NCI-H2171 treated with DMSO at 0.1 percent for 48 hours (cell line): ENCODE measurements at regions not wholly inside any gene's neighbourhood (a gene's known extent, or its start where the extent isn't known, plus 50 kb on each side); places are given as distances from the start of the nearest gene placed in this dataset.
"Not testable (repeated sequence)": the region's sequence is repeated elsewhere in the genome, so short reads cannot be mapped to it uniquely, and the experiment has no call there.

Source experiments
- DNase-seq: peaks from one replicate; lab custom pipeline; 2025; lab: John Stamatoyannopoulos, UW

- no peak for DNase-seq
These were observed 52.3 kb upstream of the FAT4 start for GRCh38 chr4:125262502-125262901.

GRCh38 chr4:125262079-125262478 is 52.7 kb upstream of the FAT4 start:
- DNase-seq: no peak

GRCh38 chr4:125254106-125254505 is 60.6 kb upstream of the FAT4 start:
- no peak for DNase-seq

- DNase-seq: no peak
These were observed 69.8 kb upstream of the FAT4 start for GRCh38 chr4:125244848-125245450.

- no peak for DNase-seq
These were observed 70.9 kb upstream of the FAT4 start for GRCh38 chr4:125243789-125244397.

GRCh38 chr4:125235971-125236370 is 78.8 kb upstream of the FAT4 start:
- no peak for DNase-seq

- DNase-seq: no peak
These were observed 83.1 kb upstream of the FAT4 start for GRCh38 chr4:125231661-125232060.

- DNase-seq: no peak
These were observed 85.1 kb upstream of the FAT4 start for GRCh38 chr4:125229596-125230058.

- DNase-seq: no peak
These were observed 88.9 kb upstream of the FAT4 start for GRCh38 chr4:125225806-125226205.

GRCh38 chr4:125200556-125200955 is 114.2 kb upstream of the FAT4 start:
- DNase-seq: no peak

- no peak for DNase-seq
These were observed 115.8 kb upstream of the FAT4 start for GRCh38 chr4:125198916-125199315.

- DNase-seq: not testable (repeated sequence)
These were observed 122.8 kb upstream of the FAT4 start for GRCh38 chr4:125191874-125192459.

- DNase-seq: no peak
These were observed 123.5 kb upstream of the FAT4 start for GRCh38 chr4:125191232-125191631.

GRCh38 chr4:125187226-125188176 is 127.3 kb upstream of the FAT4 start:
- DNase-seq: no peak

GRCh38 chr4:125184116-125184515 is 130.6 kb upstream of the FAT4 start:
- DNase-seq: no peak

- no peak for DNase-seq
These were observed 133.0 kb upstream of the FAT4 start for GRCh38 chr4:125181804-125182203.

- DNase-seq: no peak
These were observed 135.0 kb upstream of the FAT4 start for GRCh38 chr4:125179727-125180126.

- DNase-seq: no peak
These were observed 145.6 kb upstream of the FAT4 start for GRCh38 chr4:125169192-125169591.

GRCh38 chr4:125168531-125168930 is 146.2 kb upstream of the FAT4 start:
- no peak for DNase-seq

GRCh38 chr4:125166012-125166411 is 148.7 kb upstream of the FAT4 start:
- DNase-seq: not testable (repeated sequence)

GRCh38 chr4:125159001-125159400 is 155.8 kb upstream of the FAT4 start:
- DNase-seq: no peak

- DNase-seq: no peak
These were observed 159.5 kb upstream of the FAT4 start for GRCh38 chr4:125155251-125155650.
